ENCODE measurements at regions not wholly inside any gene's neighbourhood (a gene's known extent, or its start where the extent isn't known, plus 50 kb on each side); places are given as distances from the start of the nearest gene placed in this dataset.

DNA sequence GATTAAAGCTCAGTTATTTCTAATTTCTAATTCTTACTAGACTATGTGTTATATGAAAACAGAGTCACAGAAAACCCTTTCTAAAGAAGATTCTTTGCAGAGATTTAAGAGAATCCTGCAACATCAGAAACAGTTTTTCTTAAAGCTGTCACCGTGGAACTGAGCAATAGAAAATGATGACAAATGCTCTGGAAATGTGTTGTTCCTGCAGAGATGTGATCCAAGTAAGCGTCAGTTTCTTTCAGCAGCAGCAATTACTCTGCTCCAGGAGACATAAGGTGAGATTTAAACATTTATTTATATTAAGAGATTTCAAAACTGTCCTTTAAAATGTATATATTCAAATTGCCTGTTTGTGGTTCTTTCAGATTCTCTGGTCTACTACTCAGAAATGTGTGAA lies 350.5 kb upstream of the NETO1 start:
- no peaks in the 10 kb centered on the region for H3K36me3 Mint-ChIP-seq
- Histone ChIP-seq H3K4me3 (ENCODE audit: low read length) (no peak overlapping the region), H3K27ac (ENCODE audit: low read depth, low read length) (no peak overlapping the region), H3K9me3 (ENCODE audit: low read length) (no peaks in the 10 kb centered on the region), H3K4me1 (ENCODE audit: insufficient read depth, low read length) (no peaks in the 10 kb centered on the region), H3K36me3 (ENCODE audit: insufficient read depth, low read length) (no peaks in the 10 kb centered on the region), H3K27me3 (ENCODE audit: insufficient read depth, low read length, poor library complexity, severe bottlenecking) (no peaks in the 10 kb centered on the region)
- no peaks in the 10 kb centered on the region for H3K4me1 Mint-ChIP-seq
- DNase-seq = no peak
- ChIA-PET CTCF (no interaction called here), POLR2A (no interaction called here)
- H3K27ac Mint-ChIP-seq = no peak overlapping the region
- peaks cover 6 to 35% (median 24%) of the 10 kb centered on the region in 5 donors for H3K9me3 Mint-ChIP-seq
- H3K4me3 Mint-ChIP-seq = no peak overlapping the region
- no peaks in the 10 kb centered on the region for H3K27me3 Mint-ChIP-seq

DNA sequence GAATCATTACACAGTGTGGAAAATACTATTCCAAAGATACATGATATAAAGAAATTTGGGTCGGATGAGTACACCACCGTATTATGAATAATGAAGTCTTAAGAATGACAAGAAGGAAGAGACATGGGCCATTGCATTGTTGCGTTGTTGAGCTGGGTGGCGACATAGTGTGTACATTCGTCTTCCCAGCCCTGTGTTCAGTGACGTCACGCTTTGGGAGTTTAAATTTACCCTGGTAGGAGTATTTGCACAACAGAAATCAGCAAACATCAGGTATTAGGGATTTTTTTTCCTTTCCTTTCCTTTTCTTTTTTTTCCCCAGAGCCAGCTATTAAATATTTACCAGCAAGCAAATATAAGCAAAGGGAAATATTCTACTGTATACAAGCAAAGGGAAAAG lies 347.2 kb upstream of the NETO1 start:
- peaks cover 5 to 31% (median 8%) of the 10 kb centered on the region in 5 donors for H3K9me3 Mint-ChIP-seq
- no peaks in the 10 kb centered on the region for H3K36me3 Mint-ChIP-seq
- H3K27ac ChIP-seq (ENCODE audit: low read depth, low read length) = no peak overlapping the region
- H3K27me3 ChIP-seq (ENCODE audit: insufficient read depth, low read length, poor library complexity, severe bottlenecking) = no peaks in the 10 kb centered on the region
- no peak for DNase-seq
- no peak overlapping the region for H3K4me3 ChIP-seq (ENCODE audit: low read length)
- no peaks in the 10 kb centered on the region for H3K4me1 ChIP-seq (ENCODE audit: insufficient read depth, low read length)
- ChIA-PET POLR2A (no interaction called here), CTCF (no interaction called here)
- H3K27me3 Mint-ChIP-seq = no peaks in the 10 kb centered on the region
- no peak overlapping the region for H3K4me3 Mint-ChIP-seq
- H3K27ac Mint-ChIP-seq = no peak overlapping the region
- no peaks in the 10 kb centered on the region for H3K9me3 ChIP-seq (ENCODE audit: low read length)
- H3K4me1 Mint-ChIP-seq = no peaks in the 10 kb centered on the region
- H3K36me3 ChIP-seq (ENCODE audit: insufficient read depth, low read length) = no peaks in the 10 kb centered on the region

DNA sequence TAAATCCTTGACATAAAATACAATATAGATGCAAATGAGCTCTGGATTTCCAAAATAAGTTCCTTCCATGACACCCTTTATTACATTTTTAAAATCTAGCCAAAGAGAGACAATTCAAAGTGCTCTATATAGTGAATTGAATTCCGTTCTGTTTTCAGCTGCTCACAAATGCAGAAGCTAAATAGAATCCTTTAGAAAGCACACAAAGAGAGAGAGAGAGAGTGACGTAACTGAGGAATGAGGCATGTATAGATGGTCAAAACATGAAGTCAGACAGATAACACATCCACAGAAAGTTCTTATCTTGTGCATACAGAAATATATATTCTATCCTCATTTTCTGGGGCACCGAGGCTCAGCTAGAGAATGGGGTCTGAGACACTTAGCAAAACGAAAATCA lies 344.7 kb upstream of the NETO1 start:
- Histone ChIP-seq H3K36me3 (ENCODE audit: insufficient read depth, low read length) (no peaks in the 10 kb centered on the region), H3K27me3 (ENCODE audit: insufficient read depth, low read length, poor library complexity, severe bottlenecking) (no peaks in the 10 kb centered on the region), H3K9me3 (ENCODE audit: low read length) (no peaks in the 10 kb centered on the region), H3K27ac (ENCODE audit: low read depth, low read length) (no peak overlapping the region), H3K4me3 (ENCODE audit: low read length) (no peak overlapping the region), H3K4me1 (ENCODE audit: insufficient read depth, low read length) (no peaks in the 10 kb centered on the region)
- H3K4me1 Mint-ChIP-seq = no peaks in the 10 kb centered on the region
- no peaks in the 10 kb centered on the region for H3K27me3 Mint-ChIP-seq
- ChIA-PET CTCF (no interaction called here), POLR2A (no interaction called here)
- no peak overlapping the region for H3K27ac Mint-ChIP-seq
- no peaks in the 10 kb centered on the region for H3K36me3 Mint-ChIP-seq
- H3K9me3 Mint-ChIP-seq = peaks cover 6 to 15% (median 10%) of the 10 kb centered on the region in 5 donors
- no peak for DNase-seq
- H3K4me3 Mint-ChIP-seq = no peak overlapping the region

DNA sequence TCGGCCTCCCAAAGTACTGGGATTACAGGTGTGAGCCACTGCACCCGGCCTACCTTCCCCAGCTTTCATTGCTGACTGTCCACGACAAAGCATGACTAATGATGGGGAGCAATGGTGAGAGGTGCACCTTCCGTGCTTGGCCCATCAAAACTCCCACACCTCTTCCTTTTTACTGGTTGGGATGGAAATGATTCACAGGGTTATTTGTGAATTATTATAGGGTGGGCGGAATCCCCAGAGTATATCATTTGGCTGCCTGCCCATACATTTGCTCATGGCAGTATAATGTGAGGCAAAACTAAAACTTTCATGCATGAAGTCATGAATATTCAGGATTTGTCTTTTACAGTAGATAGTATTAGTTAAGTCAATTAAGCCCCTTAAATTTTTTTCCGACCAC lies 334.2 kb upstream of the NETO1 start:
- no peaks in the 10 kb centered on the region for H3K9me3 ChIP-seq (ENCODE audit: low read length)
- H3K27ac ChIP-seq (ENCODE audit: low read depth, low read length) = no peak overlapping the region
- Mint-ChIP-seq H3K27me3 (no peaks in the 10 kb centered on the region), H3K9me3 (peaks cover 3 to 15% (median 11%) of the 10 kb centered on the region in 5 donors), H3K36me3 (no peaks in the 10 kb centered on the region), H3K4me3 (peak overlapping the region in 1 of 7 donors; percentile 10), H3K4me1 (no peaks in the 10 kb centered on the region), H3K27ac (no peak overlapping the region)
- ChIA-PET CTCF (no interaction called here), POLR2A (no interaction called here)
- DNase-seq = no peak
- H3K27me3 ChIP-seq (ENCODE audit: insufficient read depth, low read length, poor library complexity, severe bottlenecking) = no peaks in the 10 kb centered on the region
- H3K4me3 ChIP-seq (ENCODE audit: low read length) = no peak overlapping the region
- H3K36me3 ChIP-seq (ENCODE audit: insufficient read depth, low read length) = no peaks in the 10 kb centered on the region
- no peaks in the 10 kb centered on the region for H3K4me1 ChIP-seq (ENCODE audit: insufficient read depth, low read length)

- Histone ChIP-seq H3K4me1 (ENCODE audit: insufficient read depth, low read length) (no peaks in the 10 kb centered on the region), H3K27ac (ENCODE audit: low read depth, low read length) (no peak overlapping the region), H3K9me3 (ENCODE audit: low read length) (no peaks in the 10 kb centered on the region), H3K36me3 (ENCODE audit: insufficient read depth, low read length) (no peaks in the 10 kb centered on the region), H3K27me3 (ENCODE audit: insufficient read depth, low read length, poor library complexity, severe bottlenecking) (no peaks in the 10 kb centered on the region), H3K4me3 (ENCODE audit: low read length) (no peak overlapping the region)
- no peaks in the 10 kb centered on the region for H3K27me3 Mint-ChIP-seq
- no peaks in the 10 kb centered on the region for H3K36me3 Mint-ChIP-seq
- ChIA-PET CTCF (no interaction called here), POLR2A (no interaction called here)
- no peak for DNase-seq
- no peaks in the 10 kb centered on the region for H3K4me1 Mint-ChIP-seq
- no peak overlapping the region for H3K27ac Mint-ChIP-seq
- H3K9me3 Mint-ChIP-seq = peaks cover 1 to 13% (median 11%) of the 10 kb centered on the region in 5 donors
- H3K4me3 Mint-ChIP-seq = no peak overlapping the region
Measured at GRCh38 chr18:73199151-73199550, 331.4 kb upstream of the NETO1 start.

DNA sequence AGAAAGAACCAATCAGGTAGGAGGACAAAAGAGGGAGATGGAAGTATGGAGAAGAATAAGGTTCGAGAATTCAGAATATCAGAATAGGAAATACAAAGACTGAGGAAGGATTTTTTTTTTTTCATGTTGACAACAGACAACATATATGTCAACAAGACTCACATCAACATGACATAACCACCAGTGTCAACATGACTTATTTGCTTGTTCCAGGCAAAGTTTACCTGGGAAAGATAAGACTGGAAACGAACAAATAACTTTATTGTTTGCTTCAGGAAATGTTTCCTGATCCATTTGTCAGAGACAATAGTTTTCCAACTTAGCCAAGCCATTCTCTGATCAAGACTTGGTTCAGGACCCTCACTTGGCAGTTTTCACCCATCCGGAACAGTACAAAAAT lies 321.9 kb upstream of the NETO1 start:
- no peak overlapping the region for H3K27ac Mint-ChIP-seq
- H3K9me3 Mint-ChIP-seq = peaks cover 10 to 49% (median 12%) of the 10 kb centered on the region in 5 donors
- H3K4me3 Mint-ChIP-seq = no peak overlapping the region
- no peak overlapping the region for H3K4me3 ChIP-seq (ENCODE audit: low read length)
- ChIA-PET CTCF (no interaction called here), POLR2A (no interaction called here)
- H3K36me3 Mint-ChIP-seq = no peaks in the 10 kb centered on the region
- DNase-seq = no peak
- no peak overlapping the region for H3K27ac ChIP-seq (ENCODE audit: low read depth, low read length)
- no peaks in the 10 kb centered on the region for H3K9me3 ChIP-seq (ENCODE audit: low read length)
- H3K27me3 ChIP-seq (ENCODE audit: insufficient read depth, low read length, poor library complexity, severe bottlenecking) = no peaks in the 10 kb centered on the region
- H3K4me1 ChIP-seq (ENCODE audit: insufficient read depth, low read length) = no peaks in the 10 kb centered on the region
- peaks cover 0 to 1% of the 10 kb centered on the region in 2 donors for H3K27me3 Mint-ChIP-seq
- H3K36me3 ChIP-seq (ENCODE audit: insufficient read depth, low read length) = no peaks in the 10 kb centered on the region
- H3K4me1 Mint-ChIP-seq = no peaks in the 10 kb centered on the region

DNA sequence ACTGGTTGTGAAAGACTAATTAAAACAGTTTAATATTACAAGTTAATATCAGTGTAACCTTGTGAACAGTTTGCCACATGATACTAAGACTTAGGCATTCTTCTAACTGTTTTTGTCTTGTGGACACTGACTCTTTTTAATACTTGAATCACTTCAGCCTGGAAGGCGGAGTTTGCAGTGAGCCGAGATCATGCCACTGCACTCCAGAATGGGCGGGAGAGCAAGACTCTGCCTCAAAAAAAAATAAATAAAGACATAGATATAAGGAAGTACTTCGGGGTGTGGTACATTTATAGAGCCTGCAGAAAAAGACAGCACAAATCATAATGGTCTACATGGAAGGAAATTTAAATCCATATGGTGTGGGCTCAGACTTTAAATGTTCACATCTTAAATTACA lies 300.4 kb upstream of the NETO1 start:
- Mint-ChIP-seq H3K27me3 (no peaks in the 10 kb centered on the region), H3K4me1 (no peaks in the 10 kb centered on the region), H3K9me3 (peaks cover 0 to 14% (median 6%) of the 10 kb centered on the region in 5 donors), H3K36me3 (no peaks in the 10 kb centered on the region), H3K4me3 (no peak overlapping the region), H3K27ac (no peak overlapping the region)
- Histone ChIP-seq H3K27me3 (ENCODE audit: insufficient read depth, low read length, poor library complexity, severe bottlenecking) (no peaks in the 10 kb centered on the region), H3K4me3 (ENCODE audit: low read length) (no peak overlapping the region), H3K36me3 (ENCODE audit: insufficient read depth, low read length) (no peaks in the 10 kb centered on the region), H3K9me3 (ENCODE audit: low read length) (no peaks in the 10 kb centered on the region), H3K27ac (ENCODE audit: low read depth, low read length) (no peak overlapping the region), H3K4me1 (ENCODE audit: insufficient read depth, low read length) (no peaks in the 10 kb centered on the region)
- no peak for DNase-seq
- ChIA-PET CTCF (no interaction called here), POLR2A (no interaction called here)

DNA sequence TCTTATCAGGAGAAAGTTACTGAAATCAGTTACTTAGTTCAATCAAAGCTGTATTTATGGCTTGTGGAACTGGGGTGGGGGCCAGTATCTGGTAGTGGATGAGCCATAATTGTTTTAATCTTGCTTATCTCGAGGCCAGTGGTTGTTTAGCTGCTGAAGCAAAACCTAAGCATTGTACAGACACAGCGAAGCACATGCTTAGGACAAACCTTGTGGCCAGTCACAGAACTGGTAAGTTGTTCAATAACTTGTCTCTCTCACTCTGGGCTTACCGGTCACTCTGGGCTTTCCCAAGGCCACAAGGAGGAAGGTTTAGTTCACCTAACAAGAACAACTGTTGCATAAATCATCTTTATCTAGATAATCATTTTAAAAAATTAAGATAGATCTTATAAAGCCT lies 296.6 kb upstream of the NETO1 start:
- CTCF ChIA-PET = no interaction called here
- H3K27ac ChIP-seq (ENCODE audit: low read depth, low read length) = no peak overlapping the region

DNA sequence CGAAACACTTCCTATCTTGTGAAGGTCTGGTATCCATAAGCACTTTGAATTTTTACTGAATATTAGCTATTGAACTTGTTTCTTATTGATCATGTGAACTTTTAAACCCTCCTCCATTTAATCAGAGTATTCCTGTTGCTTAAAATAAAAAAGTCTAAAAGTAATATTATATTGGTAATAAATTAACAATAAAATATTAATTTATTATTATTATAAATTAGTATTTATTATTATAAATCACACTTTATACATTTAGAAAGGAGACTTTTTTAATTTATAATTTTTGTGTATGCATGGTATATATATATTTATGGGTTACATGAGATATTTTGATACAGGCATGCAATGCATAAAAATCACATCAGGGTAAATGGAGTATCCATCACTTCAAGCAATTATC lies 295.4 kb upstream of the NETO1 start:
- CTCF ChIA-PET = no interaction called here
- H3K27ac Mint-ChIP-seq = no peak overlapping the region
- H3K9me3 Mint-ChIP-seq = peaks cover 0 to 17% (median 7%) of the 10 kb centered on the region in 5 donors

More for the DNA sequence above, 296.6 kb upstream of the NETO1 start:
- Histone ChIP-seq H3K36me3 (ENCODE audit: insufficient read depth, low read length) (no peaks in the 10 kb centered on the region), H3K9me3 (ENCODE audit: low read length) (no peaks in the 10 kb centered on the region), H3K4me3 (ENCODE audit: low read length) (no peak overlapping the region), H3K27me3 (ENCODE audit: insufficient read depth, low read length, poor library complexity, severe bottlenecking) (no peaks in the 10 kb centered on the region), H3K4me1 (ENCODE audit: insufficient read depth, low read length) (no peaks in the 10 kb centered on the region)
- Mint-ChIP-seq H3K27me3 (no peaks in the 10 kb centered on the region), H3K4me1 (no peaks in the 10 kb centered on the region), H3K36me3 (no peaks in the 10 kb centered on the region), H3K27ac (no peak overlapping the region), H3K9me3 (peaks cover 0 to 14% (median 6%) of the 10 kb centered on the region in 5 donors), H3K4me3 (no peak overlapping the region)
- DNase-seq = no peak
- POLR2A ChIA-PET = no interaction called here

More for the DNA sequence above, 295.4 kb upstream of the NETO1 start:
- POLR2A ChIA-PET = no interaction called here
- H3K9me3 ChIP-seq (ENCODE audit: low read length) = no peaks in the 10 kb centered on the region
- no peaks in the 10 kb centered on the region for H3K27me3 Mint-ChIP-seq
- no peak for DNase-seq
- H3K27me3 ChIP-seq (ENCODE audit: insufficient read depth, low read length, poor library complexity, severe bottlenecking) = no peaks in the 10 kb centered on the region
- no peaks in the 10 kb centered on the region for H3K36me3 ChIP-seq (ENCODE audit: insufficient read depth, low read length)
- no peak overlapping the region for H3K4me3 ChIP-seq (ENCODE audit: low read length)
- H3K4me3 Mint-ChIP-seq = no peak overlapping the region
- H3K27ac ChIP-seq (ENCODE audit: low read depth, low read length) = no peak overlapping the region
- H3K4me1 Mint-ChIP-seq = no peaks in the 10 kb centered on the region
- H3K4me1 ChIP-seq (ENCODE audit: insufficient read depth, low read length) = no peaks in the 10 kb centered on the region
- no peaks in the 10 kb centered on the region for H3K36me3 Mint-ChIP-seq
